Left kidney (tissue), 1 donor: ENCODE measurements at regions not wholly inside any gene's neighbourhood (a gene's known extent, or its start where the extent isn't known, plus 50 kb on each side); places are given as distances from the start of the nearest gene placed in this dataset.
"Not testable (repeated sequence)": the region's sequence is repeated elsewhere in the genome, so short reads cannot be mapped to it uniquely, and the experiment has no call there.

Source experiments
- DNase-seq: peaks from one replicate; pipeline ENCODE4 v3.0.0-alpha.2; 2013

- DNase-seq: not testable (repeated sequence)
Observed at GRCh38 chr2:87263868-87264518, 242.3 kb upstream of the PLGLB1 start.

DNA sequence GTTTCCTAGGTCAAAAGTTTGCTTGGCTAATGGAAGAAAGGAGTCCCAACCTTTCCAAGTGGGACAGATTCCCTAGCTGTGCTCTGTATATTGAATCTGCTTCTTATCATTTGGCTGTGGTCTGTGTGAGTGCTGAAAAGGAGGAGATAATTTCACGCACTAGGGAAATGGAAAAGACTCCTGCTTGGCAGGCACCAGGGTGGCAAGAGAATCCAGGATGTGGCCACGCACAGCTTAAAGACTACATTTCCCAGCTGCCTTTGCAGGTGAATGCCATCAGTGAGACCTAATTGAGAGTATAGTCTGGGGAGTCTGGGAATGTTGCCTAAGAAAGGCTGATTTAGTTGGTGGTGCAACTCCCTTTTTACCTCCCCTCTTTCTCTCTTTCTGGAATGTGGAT lies 253.5 kb upstream of the PLGLB1 start:
- DNase-seq: not testable (repeated sequence)

DNA sequence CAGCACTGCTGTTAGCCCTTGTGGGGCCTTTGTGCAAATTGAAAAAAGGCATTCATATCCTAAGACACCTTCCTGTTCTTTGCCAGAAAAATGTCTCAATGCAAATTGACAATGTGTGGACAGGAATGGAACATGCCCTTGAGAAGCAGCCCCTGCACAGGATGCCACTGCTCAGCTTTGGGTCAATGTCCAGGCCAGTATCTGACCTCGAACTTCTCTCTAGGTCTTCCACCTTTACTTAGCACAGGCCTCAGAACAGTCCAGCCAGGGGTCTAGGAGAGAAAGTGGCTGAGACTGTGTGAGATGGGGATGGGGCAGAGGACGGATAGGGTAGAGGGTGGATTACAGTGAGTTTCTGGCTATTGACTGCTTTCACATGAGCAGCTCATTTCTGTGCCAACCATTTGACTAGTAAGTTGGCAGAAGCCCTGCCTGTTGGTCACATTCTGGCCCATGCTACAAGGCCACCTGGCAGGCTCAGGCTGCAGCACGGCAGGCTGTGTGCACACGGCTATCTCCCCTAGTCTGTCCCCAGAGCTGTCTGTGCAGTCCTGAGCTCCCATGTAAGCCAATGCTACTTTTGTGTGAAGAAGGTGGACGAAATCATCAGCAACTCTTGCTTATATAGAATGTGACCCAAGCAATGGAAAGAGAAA lies 254.5 kb upstream of the PLGLB1 start:
- not testable (repeated sequence) for DNase-seq

DNA sequence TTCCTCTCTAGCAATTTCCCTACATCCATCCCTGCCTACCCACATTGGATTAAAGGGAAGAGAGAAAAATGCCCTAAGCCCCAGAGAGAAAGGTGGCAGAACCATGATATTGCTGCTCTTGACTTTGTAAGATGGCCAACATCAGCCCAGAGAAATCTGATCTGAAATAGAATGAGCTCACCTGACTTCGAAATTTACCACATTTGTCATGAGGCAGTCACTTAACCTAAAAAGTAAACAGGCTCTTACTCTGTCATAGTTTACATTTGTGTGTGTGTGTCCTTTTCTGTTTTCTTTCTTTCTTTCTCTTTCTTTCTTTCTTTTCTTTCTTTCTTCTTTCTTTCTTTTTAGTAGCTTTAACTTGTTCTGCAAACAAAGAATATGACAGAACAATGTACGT lies 255.0 kb upstream of the PLGLB1 start:
- not testable (repeated sequence) for DNase-seq

- not testable (repeated sequence) for DNase-seq
Observed at GRCh38 chr2:87277734-87278133, 256.1 kb upstream of the PLGLB1 start.

DNA sequence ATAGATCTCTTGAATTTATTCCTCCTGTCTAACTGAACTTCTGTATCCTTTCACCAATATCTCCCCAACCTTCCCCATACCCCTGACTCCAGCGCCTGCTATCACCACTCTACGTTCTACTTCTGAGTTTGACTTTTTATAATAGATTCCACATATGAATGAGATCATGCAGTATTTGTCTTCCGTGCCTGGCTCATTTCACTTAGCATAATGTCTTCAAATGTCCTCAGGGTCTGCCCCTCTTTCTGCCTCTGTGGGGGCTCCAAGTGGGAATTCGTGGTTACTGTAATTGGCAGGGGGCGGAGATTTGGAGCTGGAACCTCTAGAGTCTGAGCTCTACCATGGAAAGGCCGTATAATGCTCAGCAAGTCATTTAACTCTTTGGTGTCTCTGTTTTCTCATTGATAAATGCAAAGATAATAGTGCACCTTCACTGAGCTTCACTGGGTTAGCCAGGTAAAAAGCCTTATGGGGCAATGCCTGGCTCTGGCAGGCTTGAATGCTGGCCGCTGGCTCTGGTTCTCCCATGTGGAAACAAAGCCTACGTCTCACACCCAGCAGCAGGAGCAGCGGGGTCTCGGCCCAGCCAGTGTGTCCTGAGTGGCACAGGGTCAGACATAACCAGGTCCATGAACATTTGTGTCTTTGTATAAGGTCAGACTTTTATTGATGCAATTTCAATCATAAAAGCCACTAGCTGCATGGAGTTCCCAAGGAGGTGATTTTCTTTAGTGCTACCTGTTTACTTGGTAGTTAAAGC lies 259.1 kb upstream of the PLGLB1 start:
- DNase-seq: not testable (repeated sequence)

- not testable (repeated sequence) for DNase-seq
Observed at GRCh38 chr2:87283735-87284470, 262.3 kb upstream of the PLGLB1 start.

DNA sequence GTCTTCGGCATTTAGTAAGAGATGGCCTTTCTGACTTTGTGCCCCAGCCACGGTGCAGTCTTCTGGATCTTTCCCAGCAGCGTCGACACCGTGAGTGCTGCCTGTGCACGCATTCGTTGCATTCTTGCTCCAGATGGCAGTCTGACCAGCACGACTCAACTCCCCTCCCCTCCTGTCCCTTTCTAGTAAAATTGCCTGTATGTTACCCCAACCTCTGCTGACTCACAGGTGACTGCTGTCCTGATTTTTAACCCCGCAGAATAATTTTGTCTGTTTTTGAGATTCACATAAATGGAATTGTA lies 262.8 kb upstream of the PLGLB1 start:
- DNase-seq: not testable (repeated sequence)

DNA sequence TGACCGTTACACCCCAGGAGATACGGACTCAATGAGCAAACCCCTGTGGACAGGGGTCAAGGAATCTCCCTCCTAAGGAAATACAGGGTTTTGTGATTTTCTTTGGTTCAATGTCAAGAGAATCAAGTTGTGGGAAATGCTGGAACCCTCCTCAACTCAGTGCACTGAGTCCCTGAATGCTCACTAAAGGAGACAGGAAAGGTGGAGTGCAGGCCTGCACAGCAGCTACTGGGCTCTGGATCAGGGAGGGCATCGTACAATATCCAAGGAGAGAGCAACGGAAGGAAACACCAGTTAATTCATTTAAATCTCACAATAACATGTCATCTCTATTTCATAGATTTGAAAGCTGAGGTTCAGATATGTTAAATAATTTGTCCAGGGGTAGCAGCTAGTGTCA lies 263.5 kb upstream of the PLGLB1 start:
- not testable (repeated sequence) for DNase-seq

DNA sequence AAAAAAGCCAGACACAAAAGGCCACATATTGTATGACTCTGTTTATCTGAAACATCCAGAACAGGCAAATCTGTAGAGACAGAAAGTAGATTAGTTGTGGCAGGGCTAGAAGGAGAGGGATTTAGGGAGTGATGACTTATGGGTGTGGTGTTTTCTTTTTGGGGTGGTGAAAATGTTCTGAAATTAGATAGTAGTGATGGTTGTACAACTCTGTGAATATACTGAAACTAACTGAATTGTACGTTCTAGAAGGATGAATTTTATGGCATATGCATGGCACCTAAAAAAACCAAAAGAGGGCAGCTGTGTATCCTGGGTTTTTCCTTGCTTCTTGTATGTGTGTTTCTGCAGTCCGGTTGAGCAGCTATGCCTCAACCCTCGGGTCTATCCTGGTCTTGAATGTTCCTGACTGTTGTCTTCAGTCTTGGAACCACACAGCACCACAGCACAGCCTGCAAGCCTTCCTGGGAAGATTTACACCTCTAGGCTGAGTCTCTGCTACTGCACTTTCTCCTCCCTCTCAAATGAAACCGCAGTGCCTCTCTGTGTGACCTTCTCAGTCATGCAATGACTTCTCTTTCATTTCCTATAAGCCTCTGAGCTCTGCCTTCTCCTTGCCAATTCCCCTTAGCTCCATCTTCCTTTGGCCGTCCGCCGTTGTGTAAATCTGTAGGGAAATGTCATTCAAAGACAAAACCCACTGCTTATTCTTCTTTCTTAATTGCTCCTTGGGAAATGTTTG lies 269.1 kb upstream of the PLGLB1 start:
- not testable (repeated sequence) for DNase-seq

GRCh38 chr2:87291400-87292200 lies 270.0 kb upstream of the PLGLB1 start:
- DNase-seq: not testable (repeated sequence)

GRCh38 chr2:87293931-87294594 lies 272.4 kb upstream of the PLGLB1 start:
- DNase-seq: not testable (repeated sequence)

DNA sequence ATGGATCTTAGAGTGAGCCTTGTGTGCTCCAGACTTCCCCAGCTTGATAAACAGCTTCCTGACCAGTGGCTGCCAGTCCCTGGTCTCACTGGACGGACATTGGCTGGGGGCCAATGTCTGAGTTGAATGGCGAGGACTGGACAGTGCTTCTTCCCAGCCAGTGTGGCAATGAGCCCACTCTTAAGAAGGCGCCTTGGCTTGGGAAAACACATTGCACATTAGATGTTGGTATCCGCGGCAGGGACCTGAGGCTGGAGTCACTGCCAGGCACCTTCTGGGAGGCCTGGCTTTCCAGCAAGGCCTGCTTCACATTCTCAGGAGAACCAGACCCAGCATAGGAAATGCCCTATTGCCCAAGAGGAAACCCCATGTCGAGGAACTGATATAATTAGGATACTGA lies 273.5 kb upstream of the PLGLB1 start:
- DNase-seq: not testable (repeated sequence)

- DNase-seq: not testable (repeated sequence)
Observed at GRCh38 chr2:87301349-87301748, 279.7 kb upstream of the PLGLB1 start.

- not testable (repeated sequence) for DNase-seq
Observed at GRCh38 chr2:87301871-87302270, 280.2 kb upstream of the PLGLB1 start.

DNA sequence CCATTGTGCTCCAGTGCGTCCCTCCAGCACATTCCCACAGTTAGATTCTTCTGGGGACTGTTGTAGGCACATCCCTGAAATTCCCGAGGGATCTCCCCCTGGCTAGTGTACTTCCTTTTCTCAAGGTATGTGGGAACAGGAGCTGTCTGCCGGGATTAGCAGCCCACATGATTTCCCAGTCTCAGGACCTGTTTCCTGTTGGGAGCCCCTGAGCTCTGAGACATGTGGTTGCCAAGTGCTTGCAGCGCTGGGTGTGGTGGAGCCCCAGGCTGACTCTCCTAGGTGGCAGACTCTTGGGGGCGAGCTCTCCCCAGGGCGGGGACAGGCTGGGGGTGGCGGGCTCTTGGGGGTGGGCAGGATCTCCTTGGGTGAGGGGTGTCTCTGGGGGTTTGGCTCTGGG lies 287.0 kb upstream of the PLGLB1 start:
- not testable (repeated sequence) for DNase-seq

- DNase-seq: not testable (repeated sequence)
Observed at GRCh38 chr2:87309785-87310184, 288.1 kb upstream of the PLGLB1 start.

- not testable (repeated sequence) for DNase-seq
Observed at GRCh38 chr2:87311896-87312441, 290.3 kb upstream of the PLGLB1 start.

DNA sequence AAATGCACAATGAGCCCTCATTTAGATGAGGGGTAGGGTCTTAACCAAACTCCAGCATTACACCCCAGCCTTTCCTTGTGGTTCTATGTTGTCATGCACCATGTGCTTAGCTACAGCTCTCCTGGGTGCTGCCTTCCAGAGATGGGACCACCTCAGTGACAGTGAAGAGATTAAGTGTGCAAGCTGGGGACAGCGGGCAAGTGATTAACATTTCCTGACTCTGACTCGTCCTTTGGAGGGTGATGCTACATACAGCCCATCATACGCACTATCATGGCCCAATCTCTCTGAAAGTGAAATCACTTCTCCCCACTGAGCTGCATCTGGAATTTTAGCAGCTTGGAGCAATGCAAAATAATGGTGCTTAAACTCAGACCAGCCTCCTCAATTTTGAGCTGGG lies 293.0 kb upstream of the PLGLB1 start:
- not testable (repeated sequence) for DNase-seq
